GM12865 (cell line): ENCODE measurements at regions not wholly inside any gene's neighbourhood (a gene's known extent, or its start where the extent isn't known, plus 50 kb on each side); places are given as distances from the start of the nearest gene placed in this dataset.

ENCODE experiments used
- DNase-seq: peaks from one replicate; pipeline ENCODE4 v3.0.0; 2010; ENCODE audit warnings: low read depth
- H3K4me3 ChIP-seq: 2 replicates; pipeline ENCODE4 v1.5.1; 2011; ENCODE audit warnings: mild to moderate bottlenecking, low read depth, low read length, control low read depth
- TF ChIP-seq, protein P1 (sequence below): IDR thresholded peaks from 2 replicates; pipeline ENCODE4 v1.5.1; 2011; ENCODE audit warnings: low read length, control low read depth, low read depth, inconsistent platforms; ENCODE audit not compliant: insufficient read depth; ENCODE audit errors: missing control alignments

DNA sequence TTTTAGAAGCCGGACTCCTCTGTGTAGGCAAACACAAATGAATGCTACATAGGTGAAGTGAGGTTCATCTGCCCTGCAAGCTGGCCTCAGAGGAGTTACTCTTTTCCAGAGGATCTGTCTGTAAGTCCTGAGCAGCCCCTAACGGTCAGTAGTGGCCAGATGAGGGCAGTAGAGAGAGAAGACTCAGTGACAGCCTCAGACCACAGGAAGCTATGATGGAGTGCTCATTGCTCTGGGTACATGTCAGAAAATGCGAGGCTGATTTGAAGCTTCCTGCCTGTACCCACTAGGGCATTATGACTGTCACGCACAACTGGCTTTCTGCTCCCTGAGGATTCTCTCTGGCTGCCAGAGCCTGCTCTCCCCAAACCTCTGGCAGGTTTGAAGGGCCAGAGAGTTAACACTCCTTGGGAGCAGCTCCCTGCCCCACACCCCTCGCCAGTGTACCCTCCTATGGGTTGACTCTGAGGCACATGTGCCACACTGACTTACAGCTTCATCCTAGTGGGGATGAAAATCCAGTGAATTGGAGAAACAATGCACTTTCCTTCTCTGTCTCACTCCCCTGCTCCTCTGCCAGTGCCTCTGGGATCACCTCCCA is 141.5 kb downstream of the GABRG2 start:
- peak; percentile 77 for DNase-seq
- TF ChIP-seq, protein P1, sequence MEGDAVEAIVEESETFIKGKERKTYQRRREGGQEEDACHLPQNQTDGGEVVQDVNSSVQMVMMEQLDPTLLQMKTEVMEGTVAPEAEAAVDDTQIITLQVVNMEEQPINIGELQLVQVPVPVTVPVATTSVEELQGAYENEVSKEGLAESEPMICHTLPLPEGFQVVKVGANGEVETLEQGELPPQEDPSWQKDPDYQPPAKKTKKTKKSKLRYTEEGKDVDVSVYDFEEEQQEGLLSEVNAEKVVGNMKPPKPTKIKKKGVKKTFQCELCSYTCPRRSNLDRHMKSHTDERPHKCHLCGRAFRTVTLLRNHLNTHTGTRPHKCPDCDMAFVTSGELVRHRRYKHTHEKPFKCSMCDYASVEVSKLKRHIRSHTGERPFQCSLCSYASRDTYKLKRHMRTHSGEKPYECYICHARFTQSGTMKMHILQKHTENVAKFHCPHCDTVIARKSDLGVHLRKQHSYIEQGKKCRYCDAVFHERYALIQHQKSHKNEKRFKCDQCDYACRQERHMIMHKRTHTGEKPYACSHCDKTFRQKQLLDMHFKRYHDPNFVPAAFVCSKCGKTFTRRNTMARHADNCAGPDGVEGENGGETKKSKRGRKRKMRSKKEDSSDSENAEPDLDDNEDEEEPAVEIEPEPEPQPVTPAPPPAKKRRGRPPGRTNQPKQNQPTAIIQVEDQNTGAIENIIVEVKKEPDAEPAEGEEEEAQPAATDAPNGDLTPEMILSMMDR: peak; percentile 74
- H3K4me3 ChIP-seq: no peak overlapping the region

GRCh38 chr5:162214551-162214950 is 147.0 kb downstream of the GABRG2 start:
- TF ChIP-seq, protein P1: no peak
- no peak overlapping the region for H3K4me3 ChIP-seq
- no peak for DNase-seq

- no peak overlapping the region for H3K4me3 ChIP-seq
- TF ChIP-seq, protein P1: no peak
- no peak for DNase-seq
These were observed 149.5 kb downstream of the GABRG2 start for GRCh38 chr5:162217037-162217436.

GRCh38 chr5:162221910-162222309 is 154.3 kb downstream of the GABRG2 start:
- TF ChIP-seq, protein P1: peak; percentile 5
- H3K4me3 ChIP-seq: no peak overlapping the region
- peak; percentile 12 for DNase-seq

GRCh38 chr5:162227075-162227474 is 159.5 kb downstream of the GABRG2 start:
- TF ChIP-seq, protein P1: no peak
- no peak overlapping the region for H3K4me3 ChIP-seq
- DNase-seq: no peak

GRCh38 chr5:162230348-162230747 is 162.8 kb downstream of the GABRG2 start:
- DNase-seq: peak; percentile 14
- TF ChIP-seq, protein P1: no peak

DNA sequence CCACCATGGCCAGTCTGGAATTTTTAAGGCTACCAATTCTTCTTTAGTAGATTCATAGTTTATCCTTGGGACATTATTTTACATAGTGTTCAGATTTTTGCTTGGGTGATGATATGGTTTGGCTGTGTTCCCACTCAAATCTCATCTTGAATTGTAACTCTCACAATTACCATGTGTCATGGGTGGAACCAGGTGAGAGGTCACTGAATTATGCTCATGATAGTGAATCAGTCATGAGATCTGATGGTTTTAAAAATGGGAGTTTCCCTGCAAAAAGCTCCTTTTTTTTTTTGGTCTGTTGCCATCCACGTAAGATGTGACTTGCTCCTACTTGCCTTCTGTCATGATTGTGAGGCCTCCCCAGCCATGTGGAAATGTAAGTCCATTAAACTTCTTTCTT is 163.9 kb downstream of the GABRG2 start:
- TF ChIP-seq, protein P1: no peak
- no peak for DNase-seq
- no peak overlapping the region for H3K4me3 ChIP-seq

More at GRCh38 chr5:162230348-162230747, 162.8 kb downstream of the GABRG2 start:
- no peak overlapping the region for H3K4me3 ChIP-seq
